ENCODE measurements at regions not wholly inside any gene's neighbourhood (a gene's known extent, or its start where the extent isn't known, plus 50 kb on each side); places are given as distances from the start of the nearest gene placed in this dataset.

DNA sequence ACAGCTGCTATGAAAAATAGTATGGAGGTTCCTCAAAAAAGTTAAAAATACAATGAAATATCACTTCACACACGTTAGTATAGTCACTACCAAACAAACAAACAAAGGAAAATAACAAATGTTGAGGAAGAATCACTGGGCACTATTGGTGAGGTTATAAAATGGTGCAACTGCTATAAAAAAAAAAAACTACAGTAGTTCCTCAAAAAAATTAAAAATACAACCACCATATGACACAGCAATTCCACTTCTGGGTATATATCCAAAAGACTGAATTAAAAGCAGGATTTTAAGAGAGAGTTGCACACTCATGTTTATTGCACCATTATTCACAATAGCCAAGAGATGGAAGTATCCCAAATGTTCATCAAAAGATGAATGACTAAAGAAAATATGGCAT is 80.9 kb upstream of the POU3F3 start:
- TF ChIP-seq EZH2 (IDR thresholded peaks at IDR 0.05) (no peak), POLR2AphosphoS5 (IDR thresholded peaks at IDR 0.05; ENCODE audit: borderline replicate concordance, low read depth, low read length) (no peak)

All from SK-N-MC (cell line).